Epithelial cell of prostate (primary cell): ENCODE measurements at regions not wholly inside any gene's neighbourhood (a gene's known extent, or its start where the extent isn't known, plus 50 kb on each side); places are given as distances from the start of the nearest gene placed in this dataset.
A peak's percentile ranks its signal among the peaks of the same experiment; 100 is the strongest.

Source experiments
- DNase-seq: peaks from one replicate; pipeline ENCODE4 v3.0.0-alpha.2; 2011; ENCODE audit warnings: low read depth, low spot score
- H3K27ac ChIP-seq: fragments of 450-650 bp; 2 replicates; pipeline ENCODE4 v1.5.1; 2017; ENCODE audit warnings: mild to moderate bottlenecking

- no peak for DNase-seq
- no peak overlapping the region for H3K27ac ChIP-seq
Measured at GRCh38 chr2:238557431-238557830, 130.7 kb downstream of the ASB1 start.

GRCh38 chr2:238557936-238558335 lies 131.2 kb downstream of the ASB1 start:
- DNase-seq: no peak

GRCh38 chr2:238558456-238559099 lies 131.9 kb downstream of the ASB1 start:
- no peak for DNase-seq
- H3K27ac ChIP-seq: no peak overlapping the region

More at GRCh38 chr2:238557936-238558335, 131.2 kb downstream of the ASB1 start:
- H3K27ac ChIP-seq: no peak overlapping the region

GRCh38 chr2:238560234-238560633 lies 133.5 kb downstream of the ASB1 start:
- no peak for DNase-seq
- H3K27ac ChIP-seq: no peak overlapping the region

- no peak overlapping the region for H3K27ac ChIP-seq
- DNase-seq: peak; percentile 20
Measured at GRCh38 chr2:238561230-238561629, 134.5 kb downstream of the ASB1 start.

GRCh38 chr2:238562446-238562845 lies 135.7 kb downstream of the ASB1 start:
- no peak overlapping the region for H3K27ac ChIP-seq
- no peak for DNase-seq

GRCh38 chr2:238563551-238563950 lies 136.8 kb downstream of the ASB1 start:
- no peak for DNase-seq
- H3K27ac ChIP-seq: no peak overlapping the region

- H3K27ac ChIP-seq: no peak overlapping the region
- DNase-seq: no peak
Measured at GRCh38 chr2:238564286-238564920, 137.7 kb downstream of the ASB1 start.

- DNase-seq: no peak
- H3K27ac ChIP-seq: no peak overlapping the region
Measured at GRCh38 chr2:238565031-238565430, 138.3 kb downstream of the ASB1 start.

GRCh38 chr2:238566001-238566645 lies 139.4 kb downstream of the ASB1 start:
- DNase-seq: no peak
- H3K27ac ChIP-seq: no peak overlapping the region

GRCh38 chr2:238567067-238567855 lies 140.5 kb downstream of the ASB1 start:
- H3K27ac ChIP-seq: no peak overlapping the region
- DNase-seq: no peak

- H3K27ac ChIP-seq: no peak overlapping the region
- DNase-seq: no peak
Measured at GRCh38 chr2:238567996-238568395, 141.3 kb downstream of the ASB1 start.

GRCh38 chr2:238568455-238569440 lies 142.0 kb downstream of the ASB1 start:
- H3K27ac ChIP-seq: no peak overlapping the region
- DNase-seq: no peak

GRCh38 chr2:238569507-238570195 lies 142.9 kb downstream of the ASB1 start:
- no peak for DNase-seq

GRCh38 chr2:238570391-238570790 lies 143.7 kb downstream of the ASB1 start:
- H3K27ac ChIP-seq: no peak overlapping the region
- no peak for DNase-seq

More at GRCh38 chr2:238569507-238570195, 142.9 kb downstream of the ASB1 start:
- no peak overlapping the region for H3K27ac ChIP-seq

- DNase-seq: no peak
- H3K27ac ChIP-seq: no peak overlapping the region
Measured at GRCh38 chr2:238570926-238571325, 144.2 kb downstream of the ASB1 start.

GRCh38 chr2:238571661-238572372 lies 145.1 kb downstream of the ASB1 start:
- no peak overlapping the region for H3K27ac ChIP-seq
- no peak for DNase-seq

- H3K27ac ChIP-seq: no peak overlapping the region
- DNase-seq: no peak
Measured at GRCh38 chr2:238573065-238573778, 146.5 kb downstream of the ASB1 start.
